CD4-positive, alpha-beta memory T cell (primary cell): ENCODE measurements at regions not wholly inside any gene's neighbourhood (a gene's known extent, or its start where the extent isn't known, plus 50 kb on each side); places are given as distances from the start of the nearest gene placed in this dataset.
A peak's percentile ranks its signal among the peaks of the same experiment; 100 is the strongest.

ENCODE experiments used
- CTCF ChIA-PET: fragments of 350-600 bp; sonication (Branson Sonifier 250); formaldehyde crosslinking; loops from one replicate; lab custom pipeline; 2021; ENCODE audit warnings: inconsistent platforms; ENCODE audit not compliant: partially characterized antibody; lab: Charles Lee
- POLR2A ChIA-PET: fragments of 350-600 bp; sonication (Branson Sonifier 250); formaldehyde crosslinking; loops from one replicate; lab custom pipeline; 2021; ENCODE audit not compliant: partially characterized antibody; lab: Charles Lee
- DNase-seq, 5 donors: peaks; one replicate each; pipeline versions ENCODE4 v3.0.0 to v3.0.0-alpha.2; 2020 to 2022; ENCODE audit warnings: mixed read lengths in 1 of 5
- H3K27ac ChIP-seq: one replicate; pipeline ENCODE4 v1.7.0; 2013; ENCODE audit warnings: low read depth, low read length
- H3K27me3 ChIP-seq: 2 replicates; pipeline ENCODE4 v1.7.0; 2013; ENCODE audit warnings: mild to moderate bottlenecking, low read length, moderate library complexity; ENCODE audit not compliant: insufficient read depth
- H3K36me3 ChIP-seq: 2 replicates; pipeline ENCODE4 v1.7.0; 2013; ENCODE audit warnings: mild to moderate bottlenecking, low read length, moderate library complexity; ENCODE audit not compliant: insufficient read depth
- H3K4me1 ChIP-seq: 2 replicates; pipeline ENCODE4 v1.7.0; 2013; ENCODE audit warnings: mild to moderate bottlenecking, low read length, moderate library complexity; ENCODE audit not compliant: insufficient read depth
- H3K4me3 ChIP-seq, 2 donors: one replicate each; pipeline ENCODE4 v1.7.0; 2013; ENCODE audit warnings: low read length in 2 of 2, mild to moderate bottlenecking in 1 of 2
- H3K9me3 ChIP-seq, 2 donors: one replicate each; pipeline ENCODE4 v1.7.0; 2013; ENCODE audit warnings: low read length in 2 of 2, control low read depth in 1 of 2; ENCODE audit not compliant: control insufficient read depth in 1 of 2
- H3K27ac Mint-ChIP-seq, 7 donors: one replicate each; pipeline ENCODE4 v1.8.0; 2020 to 2021; ENCODE audit warnings: mixed read lengths in 7 of 7, mild to moderate bottlenecking in 6 of 7, inconsistent platforms in 3 of 7, moderate library complexity in 3 of 7
- H3K27me3 Mint-ChIP-seq, 2 donors: one replicate each; pipeline ENCODE4 v1.8.0; 2020 to 2021; ENCODE audit warnings: mixed read lengths in 2 of 2
- H3K36me3 Mint-ChIP-seq, 2 donors: one replicate each; pipeline ENCODE4 v1.8.0; 2020 to 2021; ENCODE audit warnings: mixed read lengths in 2 of 2, inconsistent platforms in 1 of 2, mild to moderate bottlenecking in 1 of 2
- H3K4me1 Mint-ChIP-seq, 4 donors: one replicate each; pipeline ENCODE4 v1.8.0; 2020 to 2021; ENCODE audit warnings: mixed read lengths in 4 of 4, mild to moderate bottlenecking in 1 of 4
- H3K4me3 Mint-ChIP-seq, 8 donors: one replicate each; pipeline ENCODE4 v1.8.0; 2020 to 2021; ENCODE audit warnings: mixed read lengths in 8 of 8, mild to moderate bottlenecking in 7 of 8, moderate library complexity in 6 of 8, inconsistent platforms in 3 of 8
- H3K9me3 Mint-ChIP-seq, 8 donors: one replicate each; pipeline ENCODE4 v1.8.0; 2020 to 2021; ENCODE audit warnings: mixed read lengths in 8 of 8, mild to moderate bottlenecking in 5 of 8, inconsistent platforms in 3 of 8, moderate library complexity in 1 of 8
- intact Hi-C: fragments of 100-400 bp; cut with micrococcal nuclease; formaldehyde crosslinking; loops from one replicate; pipeline ENCODE4 v1.15.1; 2023

- Histone ChIP-seq H3K36me3 (no peaks in the 10 kb centered on the region), H3K27me3 (no peaks in the 10 kb centered on the region), H3K27ac (no peak overlapping the region), H3K9me3 (no peaks in the 10 kb centered on the region), H3K4me1 (no peaks in the 10 kb centered on the region), H3K4me3 (no peak overlapping the region)
- peaks cover 21 to 34% of the 10 kb centered on the region in 2 donors for H3K27me3 Mint-ChIP-seq
- no peak for DNase-seq
- H3K4me3 Mint-ChIP-seq = no peak overlapping the region
- ChIA-PET POLR2A (no interaction called here), CTCF (no interaction called here)
- H3K27ac Mint-ChIP-seq = peak overlapping the region in 1 of 7 donors; percentile 22
- peaks cover 0 to 8% (median 0%) of the 10 kb centered on the region in 8 donors for H3K9me3 Mint-ChIP-seq
- intact Hi-C loops = no loop called here
- H3K36me3 Mint-ChIP-seq = no peaks in the 10 kb centered on the region
- no peaks in the 10 kb centered on the region for H3K4me1 Mint-ChIP-seq
Measured at GRCh38 chr1:29651684-29652665, 415.7 kb downstream of the PTPRU start.

- H3K4me3 Mint-ChIP-seq = no peak overlapping the region
- H3K27me3 Mint-ChIP-seq = peaks cover 18 to 31% of the 10 kb centered on the region in 2 donors
- no peaks in the 10 kb centered on the region for H3K4me1 Mint-ChIP-seq
- no peaks in the 10 kb centered on the region for H3K36me3 Mint-ChIP-seq
- DNase-seq = no peak
- intact Hi-C loops = no loop called here
- Histone ChIP-seq H3K4me1 (no peaks in the 10 kb centered on the region), H3K4me3 (no peak overlapping the region), H3K27ac (no peak overlapping the region), H3K9me3 (no peaks in the 10 kb centered on the region), H3K27me3 (no peaks in the 10 kb centered on the region), H3K36me3 (no peaks in the 10 kb centered on the region)
- CTCF ChIA-PET = no interaction called here
- POLR2A ChIA-PET = no interaction called here
- peaks cover 0 to 4% (median 0%) of the 10 kb centered on the region in 8 donors for H3K9me3 Mint-ChIP-seq
- H3K27ac Mint-ChIP-seq = no peak overlapping the region
Measured at GRCh38 chr1:29651246-29651645, 414.9 kb downstream of the PTPRU start.

- peaks cover 14 to 28% of the 10 kb centered on the region in 2 donors for H3K27me3 Mint-ChIP-seq
Measured at GRCh38 chr1:29650476-29650875, 414.2 kb downstream of the PTPRU start.

GRCh38 chr1:29650041-29650400, 413.7 kb downstream of the PTPRU start:
- no peak overlapping the region for H3K4me3 ChIP-seq
- H3K27ac ChIP-seq = no peak overlapping the region
- H3K9me3 ChIP-seq = no peaks in the 10 kb centered on the region
- H3K36me3 ChIP-seq = no peaks in the 10 kb centered on the region
- H3K27ac Mint-ChIP-seq = no peak overlapping the region
- no peaks in the 10 kb centered on the region for H3K4me1 ChIP-seq
- no peaks in the 10 kb centered on the region for H3K27me3 ChIP-seq
- ChIA-PET CTCF (no interaction called here), POLR2A (no interaction called here)
- H3K27me3 Mint-ChIP-seq = peaks cover 10 to 31% of the 10 kb centered on the region in 2 donors
- H3K36me3 Mint-ChIP-seq = no peaks in the 10 kb centered on the region
- DNase-seq = no peak
- H3K4me3 Mint-ChIP-seq = no peak overlapping the region
- intact Hi-C loops = no loop called here
- no peaks in the 10 kb centered on the region for H3K4me1 Mint-ChIP-seq
- H3K9me3 Mint-ChIP-seq = peaks cover 0 to 3% (median 0%) of the 10 kb centered on the region in 8 donors

More at GRCh38 chr1:29650476-29650875, 414.2 kb downstream of the PTPRU start:
- Histone ChIP-seq H3K9me3 (no peaks in the 10 kb centered on the region), H3K27me3 (no peaks in the 10 kb centered on the region), H3K36me3 (no peaks in the 10 kb centered on the region), H3K4me3 (no peak overlapping the region), H3K4me1 (no peaks in the 10 kb centered on the region), H3K27ac (no peak overlapping the region)
- ChIA-PET POLR2A (no interaction called here), CTCF (no interaction called here)
- H3K27ac Mint-ChIP-seq = no peak overlapping the region
- no peaks in the 10 kb centered on the region for H3K36me3 Mint-ChIP-seq
- intact Hi-C loops = no loop called here
- no peaks in the 10 kb centered on the region for H3K4me1 Mint-ChIP-seq
- no peak overlapping the region for H3K4me3 Mint-ChIP-seq
- peaks cover 0 to 3% (median 0%) of the 10 kb centered on the region in 8 donors for H3K9me3 Mint-ChIP-seq
- no peak for DNase-seq

GRCh38 chr1:29649189-29650040, 413.1 kb downstream of the PTPRU start:
- no peak for DNase-seq
- no peak overlapping the region for H3K4me3 ChIP-seq
- H3K4me1 ChIP-seq = no peaks in the 10 kb centered on the region
- intact Hi-C loops = no loop called here
- Mint-ChIP-seq H3K4me1 (no peaks in the 10 kb centered on the region), H3K27ac (no peak overlapping the region), H3K36me3 (no peaks in the 10 kb centered on the region), H3K27me3 (peaks cover 9 to 29% of the 10 kb centered on the region in 2 donors), H3K9me3 (peaks cover 0 to 3% (median 0%) of the 10 kb centered on the region in 8 donors), H3K4me3 (no peak overlapping the region)
- no peaks in the 10 kb centered on the region for H3K36me3 ChIP-seq
- H3K9me3 ChIP-seq = no peaks in the 10 kb centered on the region
- ChIA-PET CTCF (no interaction called here), POLR2A (no interaction called here)
- no peak overlapping the region for H3K27ac ChIP-seq
- H3K27me3 ChIP-seq = no peaks in the 10 kb centered on the region

- Histone ChIP-seq H3K9me3 (no peaks in the 10 kb centered on the region), H3K27me3 (no peaks in the 10 kb centered on the region), H3K4me1 (no peaks in the 10 kb centered on the region), H3K36me3 (no peaks in the 10 kb centered on the region), H3K27ac (no peak overlapping the region), H3K4me3 (no peak overlapping the region)
- DNase-seq = no peak
- ChIA-PET POLR2A (no interaction called here), CTCF (no interaction called here)
- intact Hi-C loops = no loop called here
- H3K27ac Mint-ChIP-seq = no peak overlapping the region
- no peaks in the 10 kb centered on the region for H3K36me3 Mint-ChIP-seq
- H3K4me3 Mint-ChIP-seq = no peak overlapping the region
- H3K27me3 Mint-ChIP-seq = peaks cover 9 to 27% of the 10 kb centered on the region in 2 donors
- no peaks in the 10 kb centered on the region for H3K4me1 Mint-ChIP-seq
- H3K9me3 Mint-ChIP-seq = peaks cover 0 to 3% (median 0%) of the 10 kb centered on the region in 8 donors
Measured at GRCh38 chr1:29648798-29649188, 412.5 kb downstream of the PTPRU start.

- Mint-ChIP-seq H3K27ac (peak overlapping the region in 1 of 7 donors; percentile 7), H3K4me3 (no peak overlapping the region), H3K36me3 (no peaks in the 10 kb centered on the region), H3K4me1 (no peaks in the 10 kb centered on the region), H3K9me3 (peaks cover 0 to 4% (median 0%) of the 10 kb centered on the region in 8 donors), H3K27me3 (peaks cover 7 to 25% of the 10 kb centered on the region in 2 donors)
- ChIA-PET POLR2A (no interaction called here), CTCF (no interaction called here)
- H3K27me3 ChIP-seq = no peaks in the 10 kb centered on the region
- no peak for DNase-seq
- intact Hi-C loops = no loop called here
- H3K36me3 ChIP-seq = no peaks in the 10 kb centered on the region
- H3K4me1 ChIP-seq = no peaks in the 10 kb centered on the region
- H3K27ac ChIP-seq = no peak overlapping the region
- H3K4me3 ChIP-seq = no peak overlapping the region
- no peaks in the 10 kb centered on the region for H3K9me3 ChIP-seq
Measured at GRCh38 chr1:29648026-29648425, 411.7 kb downstream of the PTPRU start.
